Neuronal stem cell (in vitro differentiated cells): ENCODE measurements at regions not wholly inside any gene's neighbourhood (a gene's known extent, or its start where the extent isn't known, plus 50 kb on each side); places are given as distances from the start of the nearest gene placed in this dataset.
"Not testable (repeated sequence)": the region's sequence is repeated elsewhere in the genome, so short reads cannot be mapped to it uniquely, and the experiment has no call there.

Experiments
- DNase-seq: peaks from one replicate; pipeline ENCODE4 v3.0.0-alpha.2; 2013; ENCODE audit warnings: low spot score
- H2AFZ ChIP-seq: one replicate; pipeline ENCODE4 v1.6.1; 2013; ENCODE audit warnings: mild to moderate bottlenecking, low read length, inconsistent platforms
- H2AK5ac ChIP-seq: 2 replicates; pipeline ENCODE4 v1.6.1; 2013; ENCODE audit warnings: low read depth, mild to moderate bottlenecking, inconsistent platforms, low read length, moderate library complexity, mixed read lengths
- H2BK120ac ChIP-seq: 2 replicates; pipeline ENCODE4 v1.6.1; 2013; ENCODE audit warnings: low read depth, mild to moderate bottlenecking, inconsistent platforms, low read length, moderate library complexity, mixed read lengths
- H2BK12ac ChIP-seq: one replicate; pipeline ENCODE4 v1.6.1; 2013; ENCODE audit warnings: low read length, inconsistent platforms
- H2BK15ac ChIP-seq: 2 replicates; pipeline ENCODE4 v1.6.1; 2013; ENCODE audit warnings: mild to moderate bottlenecking, low read length, inconsistent platforms, mixed read lengths
- H2BK5ac ChIP-seq: one replicate; pipeline ENCODE4 v1.6.1; 2013; ENCODE audit warnings: inconsistent platforms, mild to moderate bottlenecking, low read length, moderate library complexity
- H3K14ac ChIP-seq: one replicate; pipeline ENCODE4 v1.6.1; 2013; ENCODE audit warnings: low read length, inconsistent platforms
- H3K18ac ChIP-seq: 2 replicates; pipeline ENCODE4 v1.6.1; 2013; ENCODE audit warnings: low read length, inconsistent platforms
- H3K23ac ChIP-seq: 2 replicates; pipeline ENCODE4 v1.6.1; 2013; ENCODE audit warnings: low read depth, mild to moderate bottlenecking, mixed read lengths, low read length, inconsistent platforms; ENCODE audit not compliant: poor library complexity
- H3K27ac ChIP-seq: replicated peaks from 3 replicates; pipeline ENCODE4 v1.5.1; 2013; ENCODE audit warnings: low read length, inconsistent platforms
- H3K27me3 ChIP-seq, 3 experiments: 2 replicates each; pipeline ENCODE4 v1.6.1; 2013; ENCODE audit warnings: low read length in 3 of 3, mild to moderate bottlenecking in 2 of 3, inconsistent platforms in 1 of 3, low read depth in 1 of 3, mixed read lengths in 1 of 3, moderate library complexity in 1 of 3; ENCODE audit not compliant: control insufficient read depth in 3 of 3, insufficient read depth in 3 of 3
- H3K36me3 ChIP-seq, 2 donors: replicated peaks in 1 of 2; 2 replicates each; pipeline ENCODE4 v1.6.1; 2013; ENCODE audit warnings: low read length in 2 of 2; ENCODE audit not compliant: control insufficient read depth in 2 of 2, insufficient read depth in 2 of 2
- H3K4ac ChIP-seq: 2 replicates; pipeline ENCODE4 v1.6.1; 2013; ENCODE audit warnings: inconsistent platforms, mild to moderate bottlenecking, low read length, moderate library complexity
- H3K4me1 ChIP-seq, 2 donors: 1 replicate in 1 of 2; 2 replicates in 1 of 2; pipeline ENCODE4 v1.6.1; 2013; ENCODE audit warnings: low read length in 2 of 2, low read depth in 1 of 2; ENCODE audit not compliant: control insufficient read depth in 2 of 2, insufficient read depth in 1 of 2
- H3K4me2 ChIP-seq: one replicate; pipeline ENCODE4 v1.6.1; 2013; ENCODE audit warnings: mild to moderate bottlenecking, low read length, inconsistent platforms; ENCODE audit not compliant: insufficient read depth, poor library complexity, severe bottlenecking
- H3K4me3 ChIP-seq, 2 donors: 2 replicates each; pipeline ENCODE4 v1.5.1; 2013; ENCODE audit warnings: low read length in 2 of 2, mild to moderate bottlenecking in 2 of 2, inconsistent platforms in 1 of 2, moderate library complexity in 1 of 2
- H3K79me1 ChIP-seq: one replicate; pipeline ENCODE4 v1.6.1; 2013; ENCODE audit warnings: low read depth, mild to moderate bottlenecking, inconsistent platforms, low read length, moderate library complexity
- H3K9ac ChIP-seq: one replicate; pipeline ENCODE4 v1.6.1; 2013; ENCODE audit warnings: mild to moderate bottlenecking, low read depth, low read length, inconsistent platforms; ENCODE audit not compliant: poor library complexity
- H3K9me3 ChIP-seq, 2 donors: replicated peaks in 1 of 2; 2 replicates each; pipeline versions ENCODE3 to v1.6.1; 2013; ENCODE audit warnings: low read length in 2 of 2, mild to moderate bottlenecking in 2 of 2, inconsistent platforms in 1 of 2, low read depth in 1 of 2, mixed read lengths in 1 of 2, moderate library complexity in 1 of 2; ENCODE audit not compliant: control insufficient read depth in 2 of 2, insufficient read depth in 1 of 2
- H4K8ac ChIP-seq: one replicate; pipeline ENCODE4 v1.6.1; 2013; ENCODE audit warnings: low read depth, mild to moderate bottlenecking, inconsistent platforms, low read length, moderate library complexity
- H4K91ac ChIP-seq: one replicate; pipeline ENCODE4 v1.6.1; 2013; ENCODE audit warnings: low read length, low read depth, mild to moderate bottlenecking, inconsistent platforms; ENCODE audit not compliant: poor library complexity
- WGBS, 2 donors: extraction: QIAGEN DNeasy Blood & Tissue Kit; methylation state at CpG; one replicate each; pipeline ENCODE4 v1.1.7; 2013; ENCODE audit warnings: missing lambda C conversion rate in 2 of 2, mixed read lengths in 1 of 2; ENCODE audit not compliant: insufficient read length in 2 of 2, insufficient replicate concordance in 1 of 2; ENCODE audit errors: extremely low coverage in 2 of 2; 5-methylcytosine and 5-hydroxymethylcytosine counted together

GRCh38 chr6:144410574-144410973 lies 125.4 kb downstream of the UTRN start:
- not testable (repeated sequence) for H3K4me1 ChIP-seq, H2AK5ac ChIP-seq, H3K18ac ChIP-seq, H3K36me3 ChIP-seq, H3K14ac ChIP-seq, H3K23ac ChIP-seq, H4K8ac ChIP-seq, H2AFZ ChIP-seq, H3K27ac ChIP-seq, H3K9ac ChIP-seq, H4K91ac ChIP-seq, H3K79me1 ChIP-seq, H2BK12ac ChIP-seq, H2BK5ac ChIP-seq, H3K4me3 ChIP-seq, H3K9me3 ChIP-seq, DNase-seq, H3K4me2 ChIP-seq, H3K27me3 ChIP-seq, H2BK120ac ChIP-seq, H3K4ac ChIP-seq, H2BK15ac ChIP-seq
- no CpG with 5 or more reads among the region's 2 CpGs for WGBS, 2 donors

- Histone ChIP-seq H3K79me1 (no peaks in the 10 kb centered on the region), H3K27ac (no peak overlapping the region), H2BK120ac (no peak overlapping the region), H2AK5ac (no peak overlapping the region), H3K27me3 (no peaks in the 10 kb centered on the region), H3K36me3 (no peaks in the 10 kb centered on the region), H3K4me3 (no peak overlapping the region), H2BK12ac (no peak overlapping the region), H3K14ac (no peak overlapping the region), H3K23ac (no peak overlapping the region), H3K4me2 (no peak overlapping the region), H3K4ac (no peak overlapping the region), H2AFZ (no peak overlapping the region), H2BK5ac (no peak overlapping the region), H3K9me3 (no peaks in the 10 kb centered on the region), H3K9ac (no peak overlapping the region), H3K4me1 (peaks cover 0 to 4% of the 10 kb centered on the region in 2 donors), H4K8ac (no peak overlapping the region), H2BK15ac (no peak overlapping the region), H4K91ac (no peak overlapping the region), H3K18ac (no peak overlapping the region)
- WGBS, 2 donors: no CpG with 5 or more reads among the region's 6 CpGs
- no peak for DNase-seq
Measured at GRCh38 chr6:144411531-144412165, 126.5 kb downstream of the UTRN start.

DNA sequence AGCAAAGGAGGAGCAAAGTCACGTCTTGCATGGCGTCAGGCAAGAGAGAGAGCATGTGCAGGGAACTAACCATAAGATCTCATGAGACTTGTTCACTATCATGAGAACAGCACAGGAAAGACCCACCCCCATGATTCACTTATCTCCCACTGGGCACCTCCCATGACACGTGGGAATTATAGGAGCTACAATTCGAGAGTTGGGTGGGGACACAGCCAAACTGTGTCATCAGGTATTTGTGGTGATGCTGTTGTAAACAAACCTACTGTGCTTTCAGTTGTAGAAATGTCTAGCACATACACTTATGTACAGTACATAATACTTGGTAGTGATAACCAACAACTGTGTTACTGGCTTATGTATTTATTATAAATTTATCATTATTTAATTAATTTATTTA lies 128.3 kb downstream of the UTRN start:
- no peak overlapping the region for H3K4me2 ChIP-seq
- no peak overlapping the region for H2BK120ac ChIP-seq
- H2BK5ac ChIP-seq: no peak overlapping the region
- no peak overlapping the region for H3K27ac ChIP-seq
- no peak overlapping the region for H2BK15ac ChIP-seq
- H3K4ac ChIP-seq: no peak overlapping the region
- H4K8ac ChIP-seq: no peak overlapping the region
- H2AK5ac ChIP-seq: no peak overlapping the region
- H3K79me1 ChIP-seq: no peaks in the 10 kb centered on the region
- H3K9me3 ChIP-seq: no peaks in the 10 kb centered on the region
- no CpG with 5 or more reads among the region's 4 CpGs for WGBS, 2 donors
- H3K14ac ChIP-seq: no peak overlapping the region
- no peak overlapping the region for H3K9ac ChIP-seq
- H2BK12ac ChIP-seq: no peak overlapping the region
- no peak overlapping the region for H4K91ac ChIP-seq
- DNase-seq: no peak
- peaks cover 0 to 4% of the 10 kb centered on the region in 2 donors for H3K4me1 ChIP-seq
- H3K36me3 ChIP-seq: no peaks in the 10 kb centered on the region
- H3K23ac ChIP-seq: no peak overlapping the region
- H2AFZ ChIP-seq: no peak overlapping the region
- no peak overlapping the region for H3K18ac ChIP-seq
- no peaks in the 10 kb centered on the region for H3K27me3 ChIP-seq
- H3K4me3 ChIP-seq: no peak overlapping the region

GRCh38 chr6:144415014-144415413 lies 129.9 kb downstream of the UTRN start:
- Histone ChIP-seq H2AFZ (no peak overlapping the region), H2AK5ac (no peak overlapping the region), H3K23ac (no peak overlapping the region), H2BK15ac (no peak overlapping the region), H4K8ac (no peak overlapping the region), H2BK120ac (no peak overlapping the region), H3K36me3 (no peaks in the 10 kb centered on the region), H3K9me3 (no peaks in the 10 kb centered on the region), H3K14ac (no peak overlapping the region), H3K4me1 (peaks cover 0 to 4% of the 10 kb centered on the region in 2 donors), H3K79me1 (no peaks in the 10 kb centered on the region), H2BK5ac (no peak overlapping the region), H3K18ac (no peak overlapping the region), H3K27ac (no peak overlapping the region), H3K4me3 (no peak overlapping the region), H3K4ac (no peak overlapping the region), H2BK12ac (no peak overlapping the region), H3K27me3 (no peaks in the 10 kb centered on the region), H3K9ac (no peak overlapping the region), H4K91ac (no peak overlapping the region), H3K4me2 (no peak overlapping the region)
- WGBS, 2 donors: no CpG with 5 or more reads among the region's 3 CpGs
- no peak for DNase-seq
